ENCODE measurements at regions not wholly inside any gene's neighbourhood (a gene's known extent, or its start where the extent isn't known, plus 50 kb on each side); places are given as distances from the start of the nearest gene placed in this dataset.
A peak's percentile ranks its signal among the peaks of the same experiment; 100 is the strongest.

GRCh38 chr6:63066055-63066704, 145.1 kb upstream of the FKBP1C start:
- H3K4me3 ChIP-seq (ENCODE audit: low read depth, low read length), result no peak overlapping the region
- peak; percentile 54 for DNase-seq (ENCODE audit: low read depth)
- peak; percentile 34 for TF ChIP-seq CTCF (IDR thresholded peaks at IDR 0.05; ENCODE audit: insufficient read depth, low read depth, low read length, missing control alignments)

GRCh38 chr6:63094947-63095346, 116.3 kb upstream of the FKBP1C start:
- no peak for TF ChIP-seq CTCF (IDR thresholded peaks at IDR 0.05; ENCODE audit: insufficient read depth, low read depth, low read length, missing control alignments)
- H3K4me3 ChIP-seq (ENCODE audit: low read depth, low read length), result no peak overlapping the region
- DNase-seq (ENCODE audit: low read depth), result no peak

- no peak overlapping the region for H3K4me3 ChIP-seq (ENCODE audit: low read depth, low read length)
- no peak for TF ChIP-seq CTCF (IDR thresholded peaks at IDR 0.05; ENCODE audit: insufficient read depth, low read depth, low read length, missing control alignments)
- peak; percentile 29 for DNase-seq (ENCODE audit: low read depth)
Observed at GRCh38 chr6:63097222-63097621, 114.0 kb upstream of the FKBP1C start.

GRCh38 chr6:63098789-63099188, 112.5 kb upstream of the FKBP1C start:
- no peak overlapping the region for H3K4me3 ChIP-seq (ENCODE audit: low read depth, low read length)
- TF ChIP-seq CTCF (IDR thresholded peaks at IDR 0.05; ENCODE audit: insufficient read depth, low read depth, low read length, missing control alignments), result no peak
- DNase-seq (ENCODE audit: low read depth), result no peak

- TF ChIP-seq CTCF (IDR thresholded peaks at IDR 0.05; ENCODE audit: insufficient read depth, low read depth, low read length, missing control alignments), result no peak
- no peak for DNase-seq (ENCODE audit: low read depth)
- H3K4me3 ChIP-seq (ENCODE audit: low read depth, low read length), result no peak overlapping the region
Observed at GRCh38 chr6:63099772-63100459, 111.4 kb upstream of the FKBP1C start.

- no peak for TF ChIP-seq CTCF (IDR thresholded peaks at IDR 0.05; ENCODE audit: insufficient read depth, low read depth, low read length, missing control alignments)
- no peak overlapping the region for H3K4me3 ChIP-seq (ENCODE audit: low read depth, low read length)
- DNase-seq (ENCODE audit: low read depth), result no peak
Observed at GRCh38 chr6:63114610-63115211, 96.6 kb upstream of the FKBP1C start.

Data from GM12865 (cell line).